ENCODE measurements at regions not wholly inside any gene's neighbourhood (a gene's known extent, or its start where the extent isn't known, plus 50 kb on each side); places are given as distances from the start of the nearest gene placed in this dataset.

- TF ChIP-seq CTCF (conservative IDR thresholded peaks at IDR 0.05; ENCODE audit: low read depth, low read length) = no peak
- TF ChIP-seq EZH2 (IDR thresholded peaks at IDR 0.05; ENCODE audit: borderline replicate concordance, low read depth, low read length, poor library complexity, severe bottlenecking) = no peak
Observed at GRCh38 chr2:78260861-78261260, 738.7 kb upstream of the LRRTM4 start.

Measured in A673 (cell line).